IPS-18c (cell line): ENCODE measurements at regions not wholly inside any gene's neighbourhood (a gene's known extent, or its start where the extent isn't known, plus 50 kb on each side); places are given as distances from the start of the nearest gene placed in this dataset.

Source experiments
- H3K4me3 ChIP-seq: 2 replicates; pipeline ENCODE4 v1.7.0; 2013; ENCODE audit warnings: low read depth, mild to moderate bottlenecking, low read length, moderate library complexity; ENCODE audit not compliant: insufficient read depth
- H3K9me3 ChIP-seq: one replicate; pipeline ENCODE4 v1.6.1; 2013; ENCODE audit warnings: mild to moderate bottlenecking, low read length, moderate library complexity; ENCODE audit not compliant: control insufficient read depth, insufficient read depth

- no peak overlapping the region for H3K4me3 ChIP-seq
- H3K9me3 ChIP-seq, result no peaks in the 10 kb centered on the region
Measured at GRCh38 chr13:90360785-90361184, 986.7 kb upstream of the MIR17HG start.

GRCh38 chr13:90362707-90363106 is 984.8 kb upstream of the MIR17HG start:
- H3K4me3 ChIP-seq, result no peak overlapping the region
- H3K9me3 ChIP-seq, result no peaks in the 10 kb centered on the region

GRCh38 chr13:90365130-90365529 is 982.4 kb upstream of the MIR17HG start:
- Histone ChIP-seq H3K9me3 (peaks cover 5% of the 10 kb centered on the region), H3K4me3 (no peak overlapping the region)

- H3K4me3 ChIP-seq, result no peak overlapping the region
- peaks cover 5% of the 10 kb centered on the region for H3K9me3 ChIP-seq
Measured at GRCh38 chr13:90374168-90374567, 973.3 kb upstream of the MIR17HG start.

GRCh38 chr13:90375851-90376250 is 971.6 kb upstream of the MIR17HG start:
- no peak overlapping the region for H3K4me3 ChIP-seq
- no peaks in the 10 kb centered on the region for H3K9me3 ChIP-seq

DNA sequence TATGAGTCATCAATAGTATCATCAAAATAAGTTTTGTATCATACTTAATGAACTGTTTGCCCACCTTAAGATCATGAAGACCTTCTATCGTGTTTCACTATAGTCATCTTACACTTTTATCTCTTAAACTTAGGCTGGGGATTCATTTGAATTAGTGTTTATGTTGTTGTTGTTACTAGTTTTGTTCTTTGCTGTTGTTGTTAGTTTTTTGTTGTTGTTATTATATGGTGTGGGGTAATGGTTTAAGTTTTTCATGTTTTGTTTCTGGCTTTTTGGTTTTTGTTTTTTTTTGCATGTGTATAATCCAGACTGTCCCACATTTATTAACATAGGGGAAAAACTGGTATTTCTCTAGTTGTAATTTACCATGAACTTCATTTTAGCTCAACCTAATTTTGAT is 965.1 kb upstream of the MIR17HG start:
- H3K9me3 ChIP-seq, result no peaks in the 10 kb centered on the region

DNA sequence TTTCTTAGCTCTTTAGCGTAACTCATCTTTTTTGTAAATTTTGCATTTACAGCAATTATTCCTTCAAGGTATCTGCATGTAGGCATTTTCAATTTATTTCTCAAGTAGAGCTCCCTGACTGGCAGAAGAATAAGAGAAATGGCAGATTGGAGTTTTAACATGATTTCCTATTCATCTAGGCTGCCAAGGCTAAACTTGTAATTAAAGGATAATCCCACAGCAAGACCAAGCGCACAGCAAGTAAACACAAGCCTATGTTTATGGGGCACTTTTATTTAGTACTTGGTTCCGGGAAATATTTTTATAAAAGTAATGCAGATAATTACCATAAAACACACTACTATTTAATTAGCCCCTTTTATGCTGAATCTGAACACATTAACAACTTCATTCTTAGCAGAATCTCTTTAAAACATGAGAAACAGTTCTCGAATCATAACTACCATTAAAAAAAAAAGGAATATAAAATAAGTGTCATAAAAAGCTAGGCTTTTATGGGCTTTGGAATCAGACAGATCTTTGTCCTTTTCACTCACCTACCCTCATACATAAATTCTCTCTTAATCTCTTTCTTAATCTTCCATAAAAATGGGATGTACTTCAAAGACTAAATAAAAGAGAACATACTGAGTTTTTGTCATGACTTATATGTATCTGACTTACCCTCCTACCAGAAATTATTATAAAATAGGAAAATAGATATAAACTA is 961.6 kb upstream of the MIR17HG start:
- H3K9me3 ChIP-seq, result peaks cover 2% of the 10 kb centered on the region
- no peak overlapping the region for H3K4me3 ChIP-seq

More for the DNA sequence above, 965.1 kb upstream of the MIR17HG start:
- H3K4me3 ChIP-seq, result no peak overlapping the region

DNA sequence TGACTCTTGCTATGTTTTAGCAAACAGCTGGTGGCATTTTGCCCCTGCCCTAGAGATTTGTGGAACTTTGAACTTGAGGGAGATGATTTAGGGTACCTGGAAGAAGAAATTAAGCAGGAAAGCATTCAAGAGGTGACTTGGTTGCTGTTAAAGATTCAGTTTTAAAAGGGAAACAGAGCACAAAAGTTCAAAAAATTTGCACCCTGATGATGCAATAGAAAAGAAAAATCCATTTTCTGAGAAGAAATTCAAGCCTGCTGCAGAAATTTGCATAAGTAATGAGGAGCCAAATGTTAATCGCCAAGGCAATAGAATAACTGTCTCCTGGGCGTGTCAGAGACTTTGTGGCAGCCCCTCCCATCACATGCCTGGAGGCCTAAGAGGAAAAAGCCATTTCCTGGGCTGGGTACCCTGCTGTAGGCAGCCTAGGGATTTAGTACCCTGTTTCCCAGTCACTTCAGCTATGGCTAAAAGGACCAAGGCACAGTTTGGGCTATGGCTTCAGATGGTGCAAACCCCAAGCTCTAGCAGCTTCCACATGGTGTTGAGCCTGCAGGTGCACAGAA is 958.5 kb upstream of the MIR17HG start:
- Histone ChIP-seq H3K9me3 (peaks cover 2% of the 10 kb centered on the region), H3K4me3 (no peak overlapping the region)

- H3K4me3 ChIP-seq, result no peak overlapping the region
- peaks cover 2% of the 10 kb centered on the region for H3K9me3 ChIP-seq
Measured at GRCh38 chr13:90389537-90389936, 958.0 kb upstream of the MIR17HG start.

GRCh38 chr13:90393408-90393807 is 954.1 kb upstream of the MIR17HG start:
- H3K4me3 ChIP-seq, result no peak overlapping the region
- no peaks in the 10 kb centered on the region for H3K9me3 ChIP-seq

GRCh38 chr13:90395348-90395747 is 952.1 kb upstream of the MIR17HG start:
- no peak overlapping the region for H3K4me3 ChIP-seq
- no peaks in the 10 kb centered on the region for H3K9me3 ChIP-seq

- no peaks in the 10 kb centered on the region for H3K9me3 ChIP-seq
- H3K4me3 ChIP-seq, result no peak overlapping the region
Measured at GRCh38 chr13:90395846-90396245, 951.6 kb upstream of the MIR17HG start.

GRCh38 chr13:90396266-90396665 is 951.2 kb upstream of the MIR17HG start:
- Histone ChIP-seq H3K4me3 (no peak overlapping the region), H3K9me3 (no peaks in the 10 kb centered on the region)

DNA sequence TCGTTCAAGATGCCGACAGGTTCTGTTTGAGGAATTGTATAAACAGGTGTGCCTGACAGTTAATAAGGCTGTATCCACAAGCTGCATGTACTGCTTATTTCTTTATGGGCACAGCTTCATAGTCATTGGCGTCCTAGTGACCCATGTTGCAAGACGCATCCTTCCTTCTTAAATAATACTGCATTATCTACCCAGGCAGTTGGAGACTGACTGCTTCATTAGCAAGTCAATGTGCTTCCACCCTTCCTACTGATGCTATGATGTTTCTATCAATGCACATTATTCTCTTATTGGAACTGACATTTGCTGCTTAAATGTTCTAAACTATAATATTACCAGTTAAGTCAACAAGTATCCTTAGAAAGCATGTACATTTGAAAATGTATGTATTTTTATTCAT is 950.0 kb upstream of the MIR17HG start:
- no peaks in the 10 kb centered on the region for H3K9me3 ChIP-seq
- no peak overlapping the region for H3K4me3 ChIP-seq

- H3K9me3 ChIP-seq, result peaks cover 4% of the 10 kb centered on the region
- H3K4me3 ChIP-seq, result no peak overlapping the region
Measured at GRCh38 chr13:90400372-90400771, 947.1 kb upstream of the MIR17HG start.

DNA sequence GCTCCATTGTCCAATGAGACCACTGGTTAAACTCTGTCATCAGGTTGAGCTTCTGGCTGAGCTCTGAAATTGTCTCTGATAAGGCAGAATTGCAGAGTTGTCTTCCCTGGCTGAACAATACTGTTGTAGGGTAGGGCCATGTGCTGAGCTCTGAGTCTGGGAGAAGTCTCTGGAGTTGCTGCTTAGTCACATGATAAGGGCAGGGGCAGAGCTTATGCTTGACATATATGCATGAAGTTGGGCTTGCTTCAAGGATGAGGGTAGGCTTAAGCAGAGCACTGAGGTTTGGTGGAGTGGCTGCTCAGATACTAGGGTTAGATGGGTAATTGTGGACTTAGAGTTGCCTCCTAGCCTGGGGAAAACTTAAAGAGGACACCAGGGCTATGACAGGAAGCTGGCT is 946.3 kb upstream of the MIR17HG start:
- Histone ChIP-seq H3K9me3 (peaks cover 4% of the 10 kb centered on the region), H3K4me3 (no peak overlapping the region)

DNA sequence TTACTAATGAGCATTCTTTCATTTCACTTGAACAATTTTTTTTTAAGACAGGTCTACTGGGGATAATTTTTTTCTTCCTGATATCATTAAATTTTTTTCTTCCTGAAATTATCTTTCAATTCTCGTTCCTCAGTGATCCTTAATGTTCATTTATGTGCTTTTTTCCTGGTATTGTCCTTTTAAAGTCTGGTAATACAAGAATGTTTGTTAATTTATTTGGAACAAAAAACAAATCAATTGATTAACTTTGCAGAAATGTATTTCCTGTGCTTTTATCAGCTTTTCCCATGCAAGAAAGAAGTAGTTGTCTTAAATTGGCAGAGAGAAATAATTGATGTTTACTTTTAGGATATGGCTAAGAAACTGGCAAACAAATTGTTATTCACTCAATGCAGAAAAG is 945.4 kb upstream of the MIR17HG start:
- H3K4me3 ChIP-seq, result no peak overlapping the region
- H3K9me3 ChIP-seq, result peaks cover 4% of the 10 kb centered on the region

DNA sequence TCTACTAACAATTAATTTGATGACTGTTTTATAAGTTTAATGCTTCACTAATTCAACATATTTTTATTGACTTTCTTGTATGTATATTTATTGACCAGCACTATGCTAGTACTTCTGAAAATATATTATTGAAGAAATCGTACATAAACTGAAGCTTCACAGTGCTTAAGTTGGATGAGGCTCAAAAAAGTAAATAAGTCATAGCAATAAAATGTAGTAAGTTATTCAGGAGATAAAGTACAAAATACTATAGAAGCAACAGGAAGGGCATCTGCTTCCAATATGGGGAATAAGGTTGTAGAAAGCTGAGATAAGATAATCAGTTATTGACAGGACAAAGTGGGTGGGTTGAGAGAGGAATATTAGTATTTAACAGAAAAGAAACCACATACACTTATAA is 944.9 kb upstream of the MIR17HG start:
- H3K9me3 ChIP-seq, result peaks cover 4% of the 10 kb centered on the region
- no peak overlapping the region for H3K4me3 ChIP-seq
